ENCODE measurements at regions not wholly inside any gene's neighbourhood (a gene's known extent, or its start where the extent isn't known, plus 50 kb on each side); places are given as distances from the start of the nearest gene placed in this dataset.

DNA sequence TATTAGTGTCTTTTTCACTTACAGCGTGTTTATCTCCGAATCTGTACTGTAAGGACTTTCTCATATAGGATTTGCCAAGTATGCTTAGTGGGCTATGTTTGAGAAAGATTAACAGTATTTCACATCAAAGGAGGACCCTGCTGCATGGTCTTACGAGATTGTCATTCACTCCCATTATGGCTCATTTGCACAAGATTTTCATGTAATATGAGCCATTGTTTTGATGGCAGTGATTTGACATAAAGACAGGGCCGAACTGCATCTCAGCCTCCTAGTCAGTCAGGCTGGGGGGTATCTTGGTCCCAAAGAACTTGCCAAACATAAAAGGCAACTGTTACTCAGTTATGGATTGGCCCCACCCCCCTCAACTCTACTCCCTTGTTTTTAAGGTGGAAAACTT is 205.9 kb downstream of the ZIC1 start:
- no peak for TF ChIP-seq MXI1 (conservative IDR thresholded peaks at IDR 0.05; ENCODE audit: poor library complexity, severe bottlenecking)
- TF ChIP-seq POLR2AphosphoS5 (IDR thresholded peaks at IDR 0.05): peak; percentile 32
- no peaks in the 10 kb centered on the region for H3F3A ChIP-seq (ENCODE audit: insufficient read depth, low read length, poor library complexity, severe bottlenecking)
- H3K9me3 ChIP-seq (ENCODE audit: low read length): no peaks in the 10 kb centered on the region
- H3K4me3 ChIP-seq (ENCODE audit: low read length): no peak overlapping the region
- no peak overlapping the region for H3K4me2 ChIP-seq (ENCODE audit: low read length)
- H3K9ac ChIP-seq (ENCODE audit: low read length): no peak overlapping the region
- no peak overlapping the region for H2AFZ ChIP-seq (ENCODE audit: low read depth, low read length)
- no peaks in the 10 kb centered on the region for H3K9me2 ChIP-seq (ENCODE audit: insufficient read depth, low read length)
- no peaks in the 10 kb centered on the region for H3K79me2 ChIP-seq (replicated peaks; ENCODE audit: insufficient read depth, low read length)
- H3K27ac ChIP-seq (ENCODE audit: low read length): no peak overlapping the region
- no peaks in the 10 kb centered on the region for H4K20me1 ChIP-seq (ENCODE audit: insufficient read depth)
- H3K27me3 ChIP-seq (ENCODE audit: insufficient read depth, low read depth, low read length): no peaks in the 10 kb centered on the region
- H3K36me3 ChIP-seq (ENCODE audit: insufficient read depth, low read length): no peaks in the 10 kb centered on the region

DNA sequence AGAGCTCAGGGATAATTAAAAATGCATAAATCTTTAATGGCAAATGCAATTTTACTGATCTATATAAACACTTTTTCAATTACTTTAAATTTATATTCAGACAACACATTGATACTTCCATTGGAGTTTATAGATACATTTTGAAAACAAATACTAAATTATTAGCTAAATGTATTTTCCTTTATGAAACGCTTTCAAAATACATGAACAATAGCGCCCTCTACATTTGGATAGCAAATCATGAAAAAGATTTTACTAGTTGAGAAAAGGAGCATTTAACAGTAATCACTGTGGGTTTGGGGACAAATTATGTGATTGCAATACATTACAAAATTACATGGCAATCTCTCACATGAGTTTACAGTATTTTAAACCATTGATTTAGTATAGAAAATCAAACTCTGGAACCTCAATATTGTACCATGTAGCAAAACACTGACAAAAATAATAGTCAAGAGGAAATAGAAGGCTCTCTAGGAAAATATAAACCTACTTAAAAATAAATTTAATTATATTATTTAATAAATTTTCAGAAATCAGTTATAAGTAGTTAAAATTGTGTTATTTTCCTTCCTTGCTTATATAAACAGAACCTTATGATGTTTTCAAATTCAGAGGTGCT is 207.9 kb downstream of the ZIC1 start:
- Histone ChIP-seq H3K9me3 (ENCODE audit: low read length) (no peaks in the 10 kb centered on the region), H4K20me1 (ENCODE audit: insufficient read depth) (no peaks in the 10 kb centered on the region), H2AFZ (ENCODE audit: low read depth, low read length) (no peak overlapping the region), H3K79me2 (replicated peaks; ENCODE audit: insufficient read depth, low read length) (no peaks in the 10 kb centered on the region), H3K4me2 (ENCODE audit: low read length) (no peak overlapping the region), H3K9ac (ENCODE audit: low read length) (no peak overlapping the region), H3K36me3 (ENCODE audit: insufficient read depth, low read length) (no peaks in the 10 kb centered on the region), H3K27me3 (ENCODE audit: insufficient read depth, low read depth, low read length) (no peaks in the 10 kb centered on the region), H3K9me2 (ENCODE audit: insufficient read depth, low read length) (no peaks in the 10 kb centered on the region), H3K27ac (ENCODE audit: low read length) (no peak overlapping the region), H3F3A (ENCODE audit: insufficient read depth, low read length, poor library complexity, severe bottlenecking) (no peaks in the 10 kb centered on the region), H3K4me3 (ENCODE audit: low read length) (no peak overlapping the region)
- TF ChIP-seq, protein P1, sequence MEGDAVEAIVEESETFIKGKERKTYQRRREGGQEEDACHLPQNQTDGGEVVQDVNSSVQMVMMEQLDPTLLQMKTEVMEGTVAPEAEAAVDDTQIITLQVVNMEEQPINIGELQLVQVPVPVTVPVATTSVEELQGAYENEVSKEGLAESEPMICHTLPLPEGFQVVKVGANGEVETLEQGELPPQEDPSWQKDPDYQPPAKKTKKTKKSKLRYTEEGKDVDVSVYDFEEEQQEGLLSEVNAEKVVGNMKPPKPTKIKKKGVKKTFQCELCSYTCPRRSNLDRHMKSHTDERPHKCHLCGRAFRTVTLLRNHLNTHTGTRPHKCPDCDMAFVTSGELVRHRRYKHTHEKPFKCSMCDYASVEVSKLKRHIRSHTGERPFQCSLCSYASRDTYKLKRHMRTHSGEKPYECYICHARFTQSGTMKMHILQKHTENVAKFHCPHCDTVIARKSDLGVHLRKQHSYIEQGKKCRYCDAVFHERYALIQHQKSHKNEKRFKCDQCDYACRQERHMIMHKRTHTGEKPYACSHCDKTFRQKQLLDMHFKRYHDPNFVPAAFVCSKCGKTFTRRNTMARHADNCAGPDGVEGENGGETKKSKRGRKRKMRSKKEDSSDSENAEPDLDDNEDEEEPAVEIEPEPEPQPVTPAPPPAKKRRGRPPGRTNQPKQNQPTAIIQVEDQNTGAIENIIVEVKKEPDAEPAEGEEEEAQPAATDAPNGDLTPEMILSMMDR (IDR thresholded peaks at IDR 0.05; ENCODE audit: poor library complexity, severe bottlenecking): peak; percentile 62
- TF ChIP-seq, protein P2, sequence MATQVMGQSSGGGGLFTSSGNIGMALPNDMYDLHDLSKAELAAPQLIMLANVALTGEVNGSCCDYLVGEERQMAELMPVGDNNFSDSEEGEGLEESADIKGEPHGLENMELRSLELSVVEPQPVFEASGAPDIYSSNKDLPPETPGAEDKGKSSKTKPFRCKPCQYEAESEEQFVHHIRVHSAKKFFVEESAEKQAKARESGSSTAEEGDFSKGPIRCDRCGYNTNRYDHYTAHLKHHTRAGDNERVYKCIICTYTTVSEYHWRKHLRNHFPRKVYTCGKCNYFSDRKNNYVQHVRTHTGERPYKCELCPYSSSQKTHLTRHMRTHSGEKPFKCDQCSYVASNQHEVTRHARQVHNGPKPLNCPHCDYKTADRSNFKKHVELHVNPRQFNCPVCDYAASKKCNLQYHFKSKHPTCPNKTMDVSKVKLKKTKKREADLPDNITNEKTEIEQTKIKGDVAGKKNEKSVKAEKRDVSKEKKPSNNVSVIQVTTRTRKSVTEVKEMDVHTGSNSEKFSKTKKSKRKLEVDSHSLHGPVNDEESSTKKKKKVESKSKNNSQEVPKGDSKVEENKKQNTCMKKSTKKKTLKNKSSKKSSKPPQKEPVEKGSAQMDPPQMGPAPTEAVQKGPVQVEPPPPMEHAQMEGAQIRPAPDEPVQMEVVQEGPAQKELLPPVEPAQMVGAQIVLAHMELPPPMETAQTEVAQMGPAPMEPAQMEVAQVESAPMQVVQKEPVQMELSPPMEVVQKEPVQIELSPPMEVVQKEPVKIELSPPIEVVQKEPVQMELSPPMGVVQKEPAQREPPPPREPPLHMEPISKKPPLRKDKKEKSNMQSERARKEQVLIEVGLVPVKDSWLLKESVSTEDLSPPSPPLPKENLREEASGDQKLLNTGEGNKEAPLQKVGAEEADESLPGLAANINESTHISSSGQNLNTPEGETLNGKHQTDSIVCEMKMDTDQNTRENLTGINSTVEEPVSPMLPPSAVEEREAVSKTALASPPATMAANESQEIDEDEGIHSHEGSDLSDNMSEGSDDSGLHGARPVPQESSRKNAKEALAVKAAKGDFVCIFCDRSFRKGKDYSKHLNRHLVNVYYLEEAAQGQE (IDR thresholded peaks at IDR 0.05; ENCODE audit: borderline replicate concordance): no peak
- TF ChIP-seq RAD21 (conservative IDR thresholded peaks at IDR 0.05) (peak; percentile 60), EP300 (conservative IDR thresholded peaks at IDR 0.05; ENCODE audit: poor library complexity, severe bottlenecking) (no peak), SMC3 (conservative IDR thresholded peaks at IDR 0.05; ENCODE audit: poor library complexity) (no peak)

DNA sequence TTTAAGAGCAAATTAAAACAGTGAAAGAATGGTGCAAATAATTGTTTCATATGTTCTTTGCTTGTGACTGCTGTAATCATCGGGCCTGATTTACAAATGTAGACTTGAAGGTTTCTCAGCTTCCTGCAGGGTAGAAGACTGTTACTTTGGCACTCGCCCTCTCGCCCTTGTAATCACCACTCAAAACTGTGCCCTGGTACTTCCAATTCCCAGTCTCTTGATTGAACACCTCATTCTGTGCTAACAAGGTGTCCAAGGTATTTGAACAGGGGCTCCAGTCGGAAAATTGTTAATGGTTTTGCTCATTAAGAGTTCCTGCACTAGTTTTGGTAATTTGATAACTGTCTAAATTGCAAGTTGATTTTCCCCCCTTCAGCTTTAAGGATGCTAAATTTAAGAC is 209.5 kb downstream of the ZIC1 start:
- TF ChIP-seq MXI1 (conservative IDR thresholded peaks at IDR 0.05; ENCODE audit: poor library complexity, severe bottlenecking): no peak
- TF ChIP-seq, protein P2 (IDR thresholded peaks at IDR 0.05; ENCODE audit: borderline replicate concordance): no peak
- no peak for TF ChIP-seq SMC3 (conservative IDR thresholded peaks at IDR 0.05; ENCODE audit: poor library complexity)
- no peak for TF ChIP-seq TAF1 (IDR thresholded peaks at IDR 0.05; ENCODE audit: low read depth)
- TF ChIP-seq EP300 (conservative IDR thresholded peaks at IDR 0.05; ENCODE audit: poor library complexity, severe bottlenecking): no peak
- no peak for TF ChIP-seq POLR2AphosphoS5 (IDR thresholded peaks at IDR 0.05)
- TF ChIP-seq, protein P1 (IDR thresholded peaks at IDR 0.05; ENCODE audit: poor library complexity, severe bottlenecking): no peak
- TF ChIP-seq EZH2 (IDR thresholded peaks at IDR 0.05; ENCODE audit: borderline replicate concordance, insufficient read depth, low read length, poor library complexity, severe bottlenecking): no peak
- TF ChIP-seq RAD21 (conservative IDR thresholded peaks at IDR 0.05): no peak
- H2AFZ ChIP-seq (ENCODE audit: low read depth, low read length): no peak overlapping the region

More for the DNA sequence above, 209.5 kb downstream of the ZIC1 start:
- Histone ChIP-seq H3F3A (ENCODE audit: insufficient read depth, low read length, poor library complexity, severe bottlenecking) (no peaks in the 10 kb centered on the region), H3K27me3 (ENCODE audit: insufficient read depth, low read depth, low read length) (no peaks in the 10 kb centered on the region), H3K36me3 (ENCODE audit: insufficient read depth, low read length) (no peaks in the 10 kb centered on the region), H3K4me2 (ENCODE audit: low read length) (no peak overlapping the region), H3K9me2 (ENCODE audit: insufficient read depth, low read length) (no peaks in the 10 kb centered on the region), H3K79me2 (replicated peaks; ENCODE audit: insufficient read depth, low read length) (no peaks in the 10 kb centered on the region), H3K9ac (ENCODE audit: low read length) (no peak overlapping the region), H3K4me3 (ENCODE audit: low read length) (no peak overlapping the region), H3K9me3 (ENCODE audit: low read length) (no peaks in the 10 kb centered on the region), H3K27ac (ENCODE audit: low read length) (no peak overlapping the region), H4K20me1 (ENCODE audit: insufficient read depth) (no peaks in the 10 kb centered on the region)
